DND-41 (cell line): ENCODE measurements at regions not wholly inside any gene's neighbourhood (a gene's known extent, or its start where the extent isn't known, plus 50 kb on each side); places are given as distances from the start of the nearest gene placed in this dataset.

Source experiments
- ATAC-seq: fragments of 200-7000 bp; cut with Tn5 transposase; 3 replicates; pipeline ENCODE4 v1.9.1; 2021; ENCODE audit warnings: low read depth; ENCODE audit not compliant: insufficient read depth
- DNase-seq: peaks from one replicate; pipeline ENCODE4 v3.0.0-alpha.2; 2020
- H2AFZ ChIP-seq: 2 replicates; pipeline ENCODE4 v1.6.0; 2012; ENCODE audit warnings: low read depth, low read length
- H3K27ac ChIP-seq: 2 replicates; pipeline ENCODE4 v1.5.1; 2012; ENCODE audit warnings: low read length, inconsistent platforms
- H3K27me3 ChIP-seq: fragments of 200-600 bp; sonication (generic); 2 replicates; pipeline ENCODE4 v1.6.0; 2012; ENCODE audit warnings: low read length, mild to moderate bottlenecking, inconsistent platforms; ENCODE audit not compliant: insufficient read depth, poor library complexity
- H3K36me3 ChIP-seq: 2 replicates; pipeline ENCODE4 v1.5.1; 2012; ENCODE audit warnings: low read length, inconsistent platforms; ENCODE audit not compliant: insufficient read depth
- H3K4me1 ChIP-seq: 2 replicates; pipeline ENCODE4 v1.5.1; 2012; ENCODE audit warnings: mild to moderate bottlenecking, low read length; ENCODE audit not compliant: insufficient read depth
- H3K4me2 ChIP-seq: 2 replicates; pipeline ENCODE4 v1.6.0; 2012; ENCODE audit warnings: mild to moderate bottlenecking, moderate library complexity, low read length, inconsistent platforms; ENCODE audit not compliant: insufficient read depth
- H3K4me3 ChIP-seq, 2 experiments: fragments of 200-600 bp in 1 of 2; shearing (Covaris generic) in 1 of 2; 2 replicates each; pipeline ENCODE4 v1.5.1; 2012 to 2016; ENCODE audit warnings: inconsistent platforms in 2 of 2, low read length in 2 of 2, mild to moderate bottlenecking in 2 of 2, low read depth in 1 of 2, moderate library complexity in 1 of 2
- H3K79me2 ChIP-seq: 2 replicates; pipeline ENCODE4 v1.6.0; 2012; ENCODE audit warnings: low read length, inconsistent platforms; ENCODE audit not compliant: insufficient read depth
- H3K9ac ChIP-seq: 2 replicates; pipeline ENCODE4 v1.6.0; 2012; ENCODE audit warnings: low read depth, mild to moderate bottlenecking, inconsistent platforms, low read length, moderate library complexity
- H3K9me3 ChIP-seq: 2 replicates; pipeline ENCODE4 v1.5.1; 2012; ENCODE audit warnings: low read length, moderate library complexity, mild to moderate bottlenecking, inconsistent platforms; ENCODE audit not compliant: insufficient read depth, severe bottlenecking
- H4K20me1 ChIP-seq: 2 replicates; pipeline ENCODE4 v1.6.0; 2012; ENCODE audit warnings: low read length; ENCODE audit not compliant: insufficient read depth
- EZH2 ChIP-seq: IDR thresholded peaks from 3 replicates; pipeline ENCODE4 v1.6.1; 2012; ENCODE audit warnings: borderline replicate concordance, low read depth, mild to moderate bottlenecking, moderate library complexity, low read length, inconsistent platforms; ENCODE audit not compliant: severe bottlenecking
- TF ChIP-seq, protein P1 (sequence below): IDR thresholded peaks from 2 replicates; pipeline ENCODE4 v1.5.1; 2012; ENCODE audit warnings: borderline replicate concordance, low read length, moderate library complexity, mild to moderate bottlenecking; ENCODE audit not compliant: poor library complexity, severe bottlenecking; ENCODE audit errors: extremely low read depth

DNA sequence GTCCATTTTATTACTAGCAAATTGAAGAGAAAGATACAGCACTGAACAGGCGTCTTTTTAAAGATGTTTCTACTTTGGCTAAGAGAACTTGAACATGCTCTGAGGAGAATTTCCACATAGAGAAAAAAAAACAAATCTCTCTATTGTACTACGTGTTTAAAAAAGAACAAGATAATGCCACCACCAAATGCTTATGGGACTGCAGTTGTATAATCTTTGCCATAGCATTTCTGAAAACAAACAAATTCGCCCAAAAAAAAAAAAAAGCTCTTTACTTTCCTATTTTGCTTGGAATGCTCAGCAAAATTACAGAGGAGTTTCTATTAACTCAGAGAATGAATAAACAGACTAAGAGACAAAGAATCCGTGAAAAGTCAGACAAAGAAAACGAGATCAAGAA lies 114.2 kb downstream of the CNTN3 start:
- DNase-seq (no peak), ATAC-seq (no peak)
- Histone ChIP-seq H3K9me3 (no peaks in the 10 kb centered on the region), H3K4me1 (no peaks in the 10 kb centered on the region), H3K79me2 (no peaks in the 10 kb centered on the region), H3K4me2 (no peak overlapping the region), H2AFZ (no peak overlapping the region), H3K27me3 (no peaks in the 10 kb centered on the region), H3K27ac (no peak overlapping the region), H3K9ac (no peak overlapping the region), H3K4me3 (no peak overlapping the region), H3K36me3 (no peaks in the 10 kb centered on the region), H4K20me1 (no peaks in the 10 kb centered on the region)
- TF ChIP-seq EZH2, result no peak
- TF ChIP-seq, protein P1, sequence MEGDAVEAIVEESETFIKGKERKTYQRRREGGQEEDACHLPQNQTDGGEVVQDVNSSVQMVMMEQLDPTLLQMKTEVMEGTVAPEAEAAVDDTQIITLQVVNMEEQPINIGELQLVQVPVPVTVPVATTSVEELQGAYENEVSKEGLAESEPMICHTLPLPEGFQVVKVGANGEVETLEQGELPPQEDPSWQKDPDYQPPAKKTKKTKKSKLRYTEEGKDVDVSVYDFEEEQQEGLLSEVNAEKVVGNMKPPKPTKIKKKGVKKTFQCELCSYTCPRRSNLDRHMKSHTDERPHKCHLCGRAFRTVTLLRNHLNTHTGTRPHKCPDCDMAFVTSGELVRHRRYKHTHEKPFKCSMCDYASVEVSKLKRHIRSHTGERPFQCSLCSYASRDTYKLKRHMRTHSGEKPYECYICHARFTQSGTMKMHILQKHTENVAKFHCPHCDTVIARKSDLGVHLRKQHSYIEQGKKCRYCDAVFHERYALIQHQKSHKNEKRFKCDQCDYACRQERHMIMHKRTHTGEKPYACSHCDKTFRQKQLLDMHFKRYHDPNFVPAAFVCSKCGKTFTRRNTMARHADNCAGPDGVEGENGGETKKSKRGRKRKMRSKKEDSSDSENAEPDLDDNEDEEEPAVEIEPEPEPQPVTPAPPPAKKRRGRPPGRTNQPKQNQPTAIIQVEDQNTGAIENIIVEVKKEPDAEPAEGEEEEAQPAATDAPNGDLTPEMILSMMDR, result no peak

DNA sequence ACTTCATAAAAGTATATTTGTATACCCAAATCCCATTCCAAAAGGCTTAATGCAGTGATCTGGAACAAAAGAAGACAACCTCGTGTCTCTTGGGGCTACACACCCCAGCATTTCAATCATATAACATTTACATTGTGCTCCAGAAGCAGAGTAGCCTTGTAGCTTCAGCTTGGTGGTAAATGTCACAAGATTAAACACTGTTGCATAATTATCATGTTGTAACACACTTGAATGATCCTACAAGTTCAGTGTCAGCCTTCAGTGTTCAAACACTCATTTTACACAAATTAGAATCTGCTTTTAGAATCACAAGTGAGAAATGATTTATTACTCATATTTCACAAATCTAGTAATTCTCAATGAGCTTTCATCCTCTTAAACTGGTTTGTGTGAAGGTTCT lies 122.6 kb downstream of the CNTN3 start:
- DNase-seq (no peak), ATAC-seq (no peak)
- Histone ChIP-seq H3K79me2 (no peaks in the 10 kb centered on the region), H4K20me1 (no peaks in the 10 kb centered on the region), H3K27ac (no peak overlapping the region), H3K4me1 (no peaks in the 10 kb centered on the region), H2AFZ (no peak overlapping the region), H3K4me2 (no peak overlapping the region), H3K36me3 (no peaks in the 10 kb centered on the region), H3K4me3 (no peak overlapping the region), H3K9me3 (no peaks in the 10 kb centered on the region), H3K9ac (no peak overlapping the region), H3K27me3 (no peaks in the 10 kb centered on the region)
- TF ChIP-seq EZH2, result no peak
- TF ChIP-seq, protein P1, result no peak

DNA sequence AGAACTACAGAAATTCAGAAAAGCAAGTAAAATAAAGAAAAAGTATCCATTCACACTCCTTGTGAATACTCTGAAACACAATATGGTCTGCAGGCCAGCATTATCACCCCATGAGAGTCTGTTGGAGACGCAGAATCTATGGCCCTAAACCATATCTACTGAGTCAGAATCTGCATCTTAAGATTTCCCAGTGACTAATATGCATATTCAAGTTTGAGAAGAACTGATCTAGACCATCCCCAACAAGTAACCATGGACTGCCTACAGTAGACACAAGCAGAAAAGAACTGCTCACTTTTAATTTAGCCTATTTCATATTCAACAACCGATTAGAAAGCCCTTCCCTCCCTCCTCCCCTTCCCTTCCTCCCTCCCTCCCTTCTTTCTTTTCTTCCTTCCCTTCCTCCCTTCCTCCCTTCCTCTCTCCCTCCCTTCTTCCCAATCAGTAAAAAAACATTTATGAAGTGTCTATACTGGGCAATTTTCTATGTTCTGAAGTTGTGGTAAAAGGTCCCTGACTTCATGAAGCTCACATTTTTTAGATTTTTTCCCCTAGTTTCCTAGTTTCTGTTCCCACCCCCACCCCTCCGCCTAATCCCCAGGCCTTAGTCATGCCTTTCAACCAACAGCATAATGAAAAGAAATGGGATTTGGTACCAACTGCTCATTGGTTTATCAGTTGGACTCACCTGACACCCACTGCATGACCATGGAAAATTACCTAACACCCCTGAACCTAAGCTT lies 125.2 kb downstream of the CNTN3 start:
- Histone ChIP-seq H2AFZ (no peak overlapping the region), H3K9me3 (no peaks in the 10 kb centered on the region), H3K27ac (no peak overlapping the region), H3K27me3 (no peaks in the 10 kb centered on the region), H3K4me2 (no peak overlapping the region), H3K9ac (no peak overlapping the region), H3K4me3 (no peak overlapping the region), H3K79me2 (no peaks in the 10 kb centered on the region), H3K36me3 (no peaks in the 10 kb centered on the region), H4K20me1 (no peaks in the 10 kb centered on the region), H3K4me1 (no peaks in the 10 kb centered on the region)
- no peak for DNase-seq
- no peak for ATAC-seq
- TF ChIP-seq, protein P1, result no peak
- TF ChIP-seq EZH2, result no peak
